K562 (cell line): ENCODE measurements at regions not wholly inside any gene's neighbourhood (a gene's known extent, or its start where the extent isn't known, plus 50 kb on each side); places are given as distances from the start of the nearest gene placed in this dataset.

ENCODE experiments used
- ATAC-seq: fragments of 200-7000 bp; cut with Tn5 transposase; 3 replicates; pipeline ENCODE4 v1.9.1; 2020; ENCODE audit warnings: moderate library complexity
- BruUV-seq: library from RNA; stranded (reverse); fragments of 400-500 nt; replicated peaks from 2 replicates; lab custom pipeline; 2021; lab: Mats Ljungman, UMichigan
- CTCF ChIA-PET: fragments of 300-600 bp; formaldehyde crosslinking; extraction: SDS; loops from one replicate; lab custom pipeline; 2021; ENCODE audit warnings: low intra/inter-chr PET ratio; lab: Yijun Ruan, JAX
- POLR2A ChIA-PET: fragments of 300-600, 350-650 bp; sonication (Branson Sonifier 250); formaldehyde crosslinking; extraction: SDS; loops from one replicate; lab custom pipeline; 2021; ENCODE audit warnings: antibody characterized with exemption, inconsistent platforms; lab: Yijun Ruan, JAX
- DNase-seq, 4 experiments: peaks; one replicate each; pipeline versions ENCODE4 v3.0.0 to v3.0.0-alpha.2; 2011 to 2018; ENCODE audit warnings: low spot score in 3 of 4, mixed read lengths in 3 of 4; ENCODE audit errors: extremely low read depth in 1 of 4
- FAIRE-seq: peaks from 2 replicates; lab custom pipeline; 2011; peaks lifted over from hg19 to GRCh38; lab: Jason Lieb, UNC
- H2AFZ ChIP-seq: 2 replicates; pipeline ENCODE4 v1.6.0; 2011; ENCODE audit warnings: low read depth, low read length, control low read depth, inconsistent platforms
- H3K27ac ChIP-seq: fragments of 200-600 bp; 3 replicates; pipeline ENCODE4 v1.8.0; 2011; ENCODE audit warnings: low read depth, mild to moderate bottlenecking, control low read depth, inconsistent platforms, low read length, moderate library complexity, mixed read lengths; ENCODE audit errors: extremely low read depth
- H3K27me3 ChIP-seq, 2 experiments: fragments of 300-600 bp in 1 of 2; 2 replicates in 1 of 2; 3 replicates in 1 of 2; pipeline versions ENCODE4 v1.6.0 to v1.8.0; 2011; ENCODE audit warnings: inconsistent platforms in 2 of 2, low read length in 2 of 2, mild to moderate bottlenecking in 1 of 2, mixed read lengths in 1 of 2, moderate library complexity in 1 of 2; ENCODE audit not compliant: control insufficient read depth in 2 of 2, insufficient read depth in 2 of 2
- H3K36me3 ChIP-seq: fragments of 300-600 bp; 3 replicates; pipeline ENCODE4 v1.8.0; 2011; ENCODE audit warnings: mild to moderate bottlenecking, low read length, inconsistent platforms; ENCODE audit not compliant: control insufficient read depth, insufficient read depth
- H3K4me1 ChIP-seq, 2 experiments: fragments of 200-600 bp in 1 of 2; replicated peaks in 1 of 2; 2 replicates in 1 of 2; 3 replicates in 1 of 2; pipeline versions ENCODE4 v1.5.1 to v1.8.0; 2011; ENCODE audit warnings: inconsistent platforms in 2 of 2, low read length in 2 of 2, mild to moderate bottlenecking in 1 of 2, mixed read lengths in 1 of 2, moderate library complexity in 1 of 2; ENCODE audit not compliant: control insufficient read depth in 2 of 2, insufficient read depth in 2 of 2
- H3K4me2 ChIP-seq: 2 replicates; pipeline ENCODE4 v1.6.1; 2011; ENCODE audit warnings: low read length, control low read depth, inconsistent platforms, mixed read lengths; ENCODE audit not compliant: insufficient read depth
- H3K4me3 ChIP-seq: fragments of 200-600 bp; sonication (generic), shearing (Covaris generic); 2 replicates; pipeline ENCODE4 v1.5.1; 2016; ENCODE audit warnings: control low read depth, inconsistent platforms
- H3K79me2 ChIP-seq: fragments of 200-600 bp; 3 replicates; pipeline ENCODE4 v1.8.0; 2011; ENCODE audit warnings: low read length, inconsistent platforms; ENCODE audit not compliant: control insufficient read depth, insufficient read depth
- H3K9ac ChIP-seq, 2 experiments: 2 replicates each; pipeline versions ENCODE4 v1.6.0 to v1.6.1; 2011; ENCODE audit warnings: low read depth in 2 of 2, low read length in 2 of 2, control low read depth in 1 of 2, inconsistent platforms in 1 of 2, mild to moderate bottlenecking in 1 of 2, mixed read lengths in 1 of 2; ENCODE audit not compliant: insufficient read depth in 1 of 2
- H3K9me1 ChIP-seq: one replicate; pipeline ENCODE4 v1.6.0; 2011; ENCODE audit warnings: inconsistent platforms, mild to moderate bottlenecking, low read length, moderate library complexity; ENCODE audit not compliant: control insufficient read depth, insufficient read depth
- H3K9me3 ChIP-seq: replicated peaks from 2 replicates; pipeline ENCODE4 v1.5.1; 2011; ENCODE audit warnings: low read depth, low read length, inconsistent platforms; ENCODE audit not compliant: control insufficient read depth, insufficient read depth
- H4K20me1 ChIP-seq: replicated peaks from 2 replicates; pipeline ENCODE4 v1.6.1; 2011; ENCODE audit warnings: low read length, inconsistent platforms, mixed read lengths; ENCODE audit not compliant: control insufficient read depth, insufficient read depth
- NCOA6 ChIP-seq: fragments of 450-650 bp; IDR thresholded peaks from 2 replicates; pipeline ENCODE4 v1.6.1; 2017; ENCODE audit warnings: mild to moderate bottlenecking
- NKRF ChIP-seq: fragments of 450-650 bp; IDR thresholded peaks from 2 replicates; pipeline ENCODE4 v1.6.1; 2016; ENCODE audit warnings: borderline replicate concordance
- SUPT5H ChIP-seq: fragments of 450-650 bp; IDR thresholded peaks from 2 replicates; pipeline ENCODE4 v1.6.1; 2016
- TARDBP ChIP-seq: fragments of 450-650 bp; IDR thresholded peaks from 2 replicates; pipeline ENCODE4 v1.6.1; 2016
- WGBS: fragments of 100-300 bp; shearing (Covaris generic); methylation state at CpG from one replicate; pipeline ENCODE4 v1.1.6; 2016; ENCODE audit warnings: low coverage, mixed read lengths; ENCODE audit not compliant: insufficient coverage; ENCODE audit errors: missing lambda C conversion rate; 5-methylcytosine and 5-hydroxymethylcytosine counted together
- in situ Hi-C: fragments of 300-500 bp; cut with MboI; formaldehyde crosslinking; loops from 4 replicates; pipeline ENCODE4 v1.15.0; 2018; ENCODE audit warnings: inconsistent platforms, mixed read lengths
- intact Hi-C: fragments of 100-400 bp; cut with micrococcal nuclease; formaldehyde crosslinking; loops from 2 replicates; pipeline ENCODE4 v1.14.2; 2022
- TF ChIP-seq, protein P1 (sequence below): fragments of 450-650 bp; formaldehyde crosslinking; IDR thresholded peaks from 2 replicates; pipeline ENCODE4 v1.4.0; 2020; ENCODE audit warnings: mild to moderate bottlenecking, mixed read lengths

DNA sequence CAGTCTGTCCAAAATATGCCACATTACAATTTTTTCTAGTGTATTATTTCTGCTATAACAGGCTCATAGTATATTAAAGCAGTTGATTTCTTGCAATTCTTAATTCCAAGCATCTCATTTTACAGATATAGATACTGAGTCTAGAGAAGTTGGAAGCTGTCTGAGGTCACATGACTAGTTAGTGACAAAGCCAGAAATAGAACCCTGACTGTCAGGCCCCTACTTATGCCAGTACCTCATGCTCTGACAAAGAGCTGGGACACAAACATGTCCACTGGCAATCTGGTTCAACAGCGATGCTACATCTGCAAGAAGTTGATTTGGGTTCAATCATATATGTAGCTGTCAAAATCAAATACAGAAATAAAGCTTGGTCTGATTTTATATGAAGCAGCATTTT, 750.4 kb upstream of the FAM98A start:
- POLR2A ChIA-PET, result no interaction called here
- Histone ChIP-seq H4K20me1 (no peaks in the 10 kb centered on the region), H3K9ac (no peak overlapping the region), H3K79me2 (no peaks in the 10 kb centered on the region), H3K9me1 (no peaks in the 10 kb centered on the region), H3K4me3 (no peak overlapping the region), H3K9me3 (peaks cover 1% of the 10 kb centered on the region; the same call in 1 of the 2 replicates), H3K27me3 (no peaks in the 10 kb centered on the region), H3K4me2 (no peak overlapping the region), H3K27ac (no peak overlapping the region), H3K4me1 (no peaks in the 10 kb centered on the region), H2AFZ (no peak overlapping the region), H3K36me3 (no peaks in the 10 kb centered on the region)
- WGBS, result 0% methylated on average over 1 of the region's 1 CpG
- FAIRE-seq (no peak), DNase-seq (no peak), ATAC-seq (no peak)
- intact Hi-C loops, result no loop called here
- no TSS peak for BruUV-seq
- CTCF ChIA-PET, result no interaction called here
- TF ChIP-seq TARDBP (no peak), SUPT5H (no peak), NCOA6 (no peak), NKRF (no peak)
- TF ChIP-seq, protein P1, sequence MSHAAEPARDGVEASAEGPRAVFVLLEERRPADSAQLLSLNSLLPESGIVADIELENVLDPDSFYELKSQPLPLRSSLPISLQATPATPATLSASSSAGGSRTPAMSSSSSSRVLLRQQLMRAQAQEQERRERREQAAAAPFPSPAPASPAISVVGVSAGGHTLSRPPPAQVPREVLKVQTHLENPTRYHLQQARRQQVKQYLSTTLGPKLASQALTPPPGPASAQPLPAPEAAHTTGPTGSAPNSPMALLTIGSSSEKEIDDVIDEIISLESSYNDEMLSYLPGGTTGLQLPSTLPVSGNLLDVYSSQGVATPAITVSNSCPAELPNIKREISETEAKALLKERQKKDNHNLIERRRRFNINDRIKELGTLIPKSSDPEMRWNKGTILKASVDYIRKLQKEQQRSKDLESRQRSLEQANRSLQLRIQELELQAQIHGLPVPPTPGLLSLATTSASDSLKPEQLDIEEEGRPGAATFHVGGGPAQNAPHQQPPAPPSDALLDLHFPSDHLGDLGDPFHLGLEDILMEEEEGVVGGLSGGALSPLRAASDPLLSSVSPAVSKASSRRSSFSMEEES (CRISPR knock-in tag), result peak; percentile 64; the same call in 1 of the 2 replicates
- in situ Hi-C loops, result no loop called here
